A549 (cell line): ENCODE measurements at regions not wholly inside any gene's neighbourhood (a gene's known extent, or its start where the extent isn't known, plus 50 kb on each side); places are given as distances from the start of the nearest gene placed in this dataset.
A peak's percentile ranks its signal among the peaks of the same experiment; 100 is the strongest.

Experiments used
- ATAC-seq, 2 experiments: fragments of 200-7000 bp in 1 of 2; fragments of >200 bp in 1 of 2; cut with Nextera tagmentation in 1 of 2; cut with Tn5 transposase in 1 of 2; 3 replicates each; pipeline versions ENCODE4 v1.8.0 to v1.9.1; 2018 to 2020; ENCODE audit warnings: mild to moderate bottlenecking in 1 of 2, moderate library complexity in 1 of 2
- CTCF ChIA-PET: fragments of 300-600 bp; sonication (Branson Sonifier 250); formaldehyde crosslinking; extraction: SDS; loops from one replicate; lab custom pipeline; 2021; ENCODE audit warnings: antibody characterized with exemption, inconsistent platforms; lab: Yijun Ruan, JAX
- POLR2A ChIA-PET: fragments of 350-600 bp; formaldehyde crosslinking; extraction: SDS; loops from one replicate; lab custom pipeline; 2021; ENCODE audit warnings: antibody characterized with exemption, inconsistent platforms; lab: Yijun Ruan, JAX
- DNase-seq, 2 experiments: peaks; one replicate each; pipeline versions ENCODE4 v3.0.0 to v3.0.0-alpha.2; 2011 to 2016; ENCODE audit warnings: low read depth in 1 of 2, low spot score in 1 of 2
- FAIRE-seq: peaks from 2 replicates; lab custom pipeline; 2011; peaks lifted over from hg19 to GRCh38; lab: Jason Lieb, UNC
- H3K27ac ChIP-seq, 2 experiments: fragments of >200 bp; sonication (Bioruptor Twin); formaldehyde crosslinking; 3 replicates each; pipeline ENCODE4 v1.5.1; 2016 to 2017
- H3K4me1 ChIP-seq: fragments of >200 bp; sonication (Bioruptor Twin); formaldehyde crosslinking; 3 replicates; pipeline ENCODE4 v1.6.1; 2016
- H3K4me2 ChIP-seq: fragments of >200 bp; sonication (Bioruptor Twin); formaldehyde crosslinking; 3 replicates; pipeline ENCODE4 v1.6.1; 2016
- H3K4me3 ChIP-seq: fragments of >200 bp; sonication (Bioruptor Twin); formaldehyde crosslinking; 3 replicates; pipeline ENCODE4 v1.5.1; 2016
- H3K9me3 ChIP-seq: fragments of >200 bp; sonication (Bioruptor Twin); formaldehyde crosslinking; 3 replicates; pipeline ENCODE4 v1.6.1; 2016
- BHLHE40 ChIP-seq: IDR thresholded peaks from 2 replicates; pipeline ENCODE4 v1.6.1; 2012; ENCODE audit warnings: low read depth, low read length, inconsistent platforms
- CBX2 ChIP-seq: fragments of 200-600 bp; sonication (generic); IDR thresholded peaks from 2 replicates; pipeline ENCODE4 v1.6.1; 2016; ENCODE audit warnings: low read depth, mild to moderate bottlenecking, borderline replicate concordance
- CBX8 ChIP-seq: fragments of 200-600 bp; sonication (generic); IDR thresholded peaks from 2 replicates; pipeline ENCODE4 v1.6.1; 2016
- CHD4 ChIP-seq: fragments of 200-600 bp; sonication (generic); IDR thresholded peaks from 2 replicates; pipeline ENCODE4 v1.6.1; 2016; ENCODE audit warnings: antibody characterized with exemption, mild to moderate bottlenecking, borderline replicate concordance
- CTCF ChIP-seq: fragments of >200 bp; sonication (Bioruptor Twin); formaldehyde crosslinking; IDR thresholded peaks from 3 replicates; pipeline ENCODE4 v1.5.1; 2016
- EHF ChIP-seq: fragments of 250-450 bp; sonication (Bioruptor Pico); IDR thresholded peaks from 2 replicates; pipeline ENCODE4 v1.5.0; 2020; ENCODE audit warnings: mild to moderate bottlenecking
- FOSB ChIP-seq: fragments of 250-450 bp; sonication (Bioruptor Pico); IDR thresholded peaks from 2 replicates; pipeline ENCODE4 v1.5.0; 2020; ENCODE audit warnings: mild to moderate bottlenecking, moderate library complexity
- FOXS1 ChIP-seq: fragments of 250-450 bp; sonication (Bioruptor Pico); IDR thresholded peaks from 2 replicates; pipeline ENCODE4 v1.5.0; 2020; ENCODE audit warnings: mild to moderate bottlenecking, moderate library complexity
- HOXA7 ChIP-seq: fragments of 250-450 bp; sonication (Bioruptor Pico); IDR thresholded peaks from 2 replicates; pipeline ENCODE4 v1.5.0; 2020; ENCODE audit warnings: mild to moderate bottlenecking, moderate library complexity
- HOXB13 ChIP-seq: fragments of 250-450 bp; sonication (Bioruptor Pico); IDR thresholded peaks from 2 replicates; pipeline ENCODE4 v1.5.0; 2020; ENCODE audit warnings: low read depth, mild to moderate bottlenecking, moderate library complexity
- HOXB5 ChIP-seq: fragments of 250-450 bp; sonication (Bioruptor Pico); IDR thresholded peaks from 2 replicates; pipeline ENCODE4 v1.5.0; 2020; ENCODE audit warnings: mild to moderate bottlenecking, moderate library complexity
- KDM1A ChIP-seq: fragments of 200-600 bp; sonication (generic); IDR thresholded peaks from 2 replicates; pipeline ENCODE4 v1.6.1; 2016; ENCODE audit warnings: low read depth, mild to moderate bottlenecking
- MAFK ChIP-seq: fragments of 450-650 bp; IDR thresholded peaks from 2 replicates; pipeline ENCODE4 v1.6.1; 2014; ENCODE audit not compliant: partially characterized antibody
- MYC ChIP-seq: IDR thresholded peaks from 2 replicates; pipeline ENCODE4 v1.6.1; 2012; ENCODE audit warnings: mild to moderate bottlenecking, inconsistent platforms, low read length, improper control_type of control experiment, borderline replicate concordance
- NR3C1 ChIP-seq: fragments of >200 bp; sonication (Bioruptor Twin); formaldehyde crosslinking; IDR thresholded peaks from 3 replicates; pipeline ENCODE4 v1.6.1; 2017
- PBX3 ChIP-seq: IDR thresholded peaks from 2 replicates; pipeline ENCODE4 v1.6.1; 2012
- RAD21 ChIP-seq, 2 experiments: fragments of >200 bp in 1 of 2; sonication (Bioruptor Twin) in 1 of 2; formaldehyde crosslinking in 1 of 2; IDR thresholded peaks in 1 of 2; conservative IDR thresholded peaks in 1 of 2; 2 replicates in 1 of 2; 3 replicates in 1 of 2; pipeline ENCODE4 v1.6.1; 2012 to 2018; ENCODE audit warnings: inconsistent platforms in 1 of 2
- REST ChIP-seq: fragments of 200-600 bp; sonication (generic); IDR thresholded peaks from 2 replicates; pipeline ENCODE4 v1.6.1; 2016; ENCODE audit warnings: antibody characterized with exemption, mild to moderate bottlenecking, moderate library complexity
- RNF2 ChIP-seq: fragments of 200-600 bp; sonication (generic); IDR thresholded peaks from 2 replicates; pipeline ENCODE4 v1.6.1; 2016; ENCODE audit warnings: low read depth, mild to moderate bottlenecking, antibody characterized with exemption, moderate library complexity, borderline replicate concordance
- SREBF2 ChIP-seq: fragments of 450-650 bp; IDR thresholded peaks from 2 replicates; pipeline ENCODE4 v1.6.1; 2014; ENCODE audit warnings: mild to moderate bottlenecking, moderate library complexity
- TP53 ChIP-seq: fragments of 250-450 bp; sonication (Bioruptor Pico); IDR thresholded peaks from 2 replicates; pipeline ENCODE4 v1.5.0; 2021; ENCODE audit warnings: mild to moderate bottlenecking, moderate library complexity
- USF2 ChIP-seq: fragments of 450-650 bp; IDR thresholded peaks from 2 replicates; pipeline ENCODE4 v1.6.1; 2014; ENCODE audit warnings: antibody characterized with exemption
- ZFP36 ChIP-seq: fragments of 450-650 bp; IDR thresholded peaks from 2 replicates; pipeline ENCODE4 v1.6.1; 2014; ENCODE audit warnings: borderline replicate concordance; ENCODE audit not compliant: partially characterized antibody
- ZNF302 ChIP-seq: fragments of 250-450 bp; sonication (Bioruptor Pico); IDR thresholded peaks from 2 replicates; pipeline ENCODE4 v1.9.0; 2021; ENCODE audit warnings: inconsistent platforms, mild to moderate bottlenecking, moderate library complexity
- ZSCAN20 ChIP-seq: fragments of 250-450 bp; sonication (Bioruptor Pico); IDR thresholded peaks from 2 replicates; pipeline ENCODE4 v1.8.0; 2022; ENCODE audit warnings: mild to moderate bottlenecking, moderate library complexity
- WGBS: methylation state at CpG from one replicate; pipeline ENCODE4 v1.1.6; 2017; ENCODE audit errors: missing lambda C conversion rate; 5-methylcytosine and 5-hydroxymethylcytosine counted together

- POLR2A ChIA-PET: no interaction called here
- H3K4me3 ChIP-seq: no peak overlapping the region
- ATAC-seq: no peak
- CTCF ChIA-PET: no interaction called here
- H3K9me3 ChIP-seq: no peaks in the 10 kb centered on the region
- WGBS: 83% methylated on average over 5 of the region's 5 CpGs
- DNase-seq: no peak
- no peak for TF ChIP-seq RAD21 (conservative IDR thresholded peaks at IDR 0.05 in 1 of 2, IDR thresholded peaks at IDR 0.05 in 1 of 2)
- TF ChIP-seq BHLHE40: no peak
- TF ChIP-seq HOXB13: no peak
- TF ChIP-seq FOXS1 (CRISPR knock-in tag): no peak
- TF ChIP-seq ZNF302 (CRISPR knock-in tag): no peak
- TF ChIP-seq CTCF: no peak
- TF ChIP-seq SREBF2: no peak
- no peak for TF ChIP-seq REST
- TF ChIP-seq HOXB5: no peak
- TF ChIP-seq ZSCAN20 (CRISPR knock-in tag): no peak
- TF ChIP-seq FOSB (CRISPR knock-in tag): no peak
- TF ChIP-seq CHD4: no peak
- TF ChIP-seq TP53: no peak
- no peak overlapping the region for H3K4me2 ChIP-seq
- H3K27ac ChIP-seq: no peak overlapping the region
- no peaks in the 10 kb centered on the region for H3K4me1 ChIP-seq
- no peak for FAIRE-seq
Measured at GRCh38 chr4:66266035-66266434, 595.7 kb upstream of the EPHA5 start.

- WGBS: 72% methylated on average over 1 of the region's 1 CpG
- no peak for DNase-seq
- Histone ChIP-seq H3K9me3 (no peaks in the 10 kb centered on the region), H3K4me1 (no peaks in the 10 kb centered on the region), H3K27ac (no peak overlapping the region), H3K4me3 (no peak overlapping the region), H3K4me2 (no peak overlapping the region)
- no peak for FAIRE-seq
- POLR2A ChIA-PET: no interaction called here
- no peak for ATAC-seq
- TF ChIP-seq PBX3 (no peak), RAD21 (conservative IDR thresholded peaks at IDR 0.05 in 1 of 2, IDR thresholded peaks at IDR 0.05 in 1 of 2) (0 out of 5 replicates have a peak, but pooled peaks of 1 of the 2 experiments have one; percentile 7), CBX2 (no peak)
- CTCF ChIA-PET: no interaction called here
Measured at GRCh38 chr4:66252291-66252690, 582.0 kb upstream of the EPHA5 start.

- no peak for FAIRE-seq
- TF ChIP-seq CBX8 (no peak), EHF (no peak), RNF2 (no peak), HOXA7 (CRISPR knock-in tag) (no peak), CHD4 (no peak), ZSCAN20 (CRISPR knock-in tag) (no peak), MYC (no peak), MAFK (no peak), BHLHE40 (no peak), NR3C1 (no peak), RAD21 (conservative IDR thresholded peaks at IDR 0.05 in 1 of 2, IDR thresholded peaks at IDR 0.05 in 1 of 2) (no peak), ZFP36 (no peak), KDM1A (no peak), PBX3 (no peak), ZNF302 (CRISPR knock-in tag) (no peak), USF2 (no peak)
Measured at GRCh38 chr4:66246643-66247042, 576.4 kb upstream of the EPHA5 start.

More at GRCh38 chr4:66246643-66247042, 576.4 kb upstream of the EPHA5 start:
- no peak for ATAC-seq
- no peak overlapping the region for H3K4me2 ChIP-seq
- no peak overlapping the region for H3K27ac ChIP-seq
- H3K4me1 ChIP-seq: no peaks in the 10 kb centered on the region
- H3K4me3 ChIP-seq: no peak overlapping the region
- CTCF ChIA-PET: no interaction called here
- WGBS: 3% methylated on average over 1 of the region's 1 CpG
- no peak for DNase-seq
- H3K9me3 ChIP-seq: no peaks in the 10 kb centered on the region
- POLR2A ChIA-PET: no interaction called here
